NCI-H345 (cell line): ENCODE measurements at regions not wholly inside any gene's neighbourhood (a gene's known extent, or its start where the extent isn't known, plus 50 kb on each side); places are given as distances from the start of the nearest gene placed in this dataset.

Source experiments
- DNase-seq: peaks from one replicate; lab custom pipeline; 2025; lab: John Stamatoyannopoulos, UW

DNA sequence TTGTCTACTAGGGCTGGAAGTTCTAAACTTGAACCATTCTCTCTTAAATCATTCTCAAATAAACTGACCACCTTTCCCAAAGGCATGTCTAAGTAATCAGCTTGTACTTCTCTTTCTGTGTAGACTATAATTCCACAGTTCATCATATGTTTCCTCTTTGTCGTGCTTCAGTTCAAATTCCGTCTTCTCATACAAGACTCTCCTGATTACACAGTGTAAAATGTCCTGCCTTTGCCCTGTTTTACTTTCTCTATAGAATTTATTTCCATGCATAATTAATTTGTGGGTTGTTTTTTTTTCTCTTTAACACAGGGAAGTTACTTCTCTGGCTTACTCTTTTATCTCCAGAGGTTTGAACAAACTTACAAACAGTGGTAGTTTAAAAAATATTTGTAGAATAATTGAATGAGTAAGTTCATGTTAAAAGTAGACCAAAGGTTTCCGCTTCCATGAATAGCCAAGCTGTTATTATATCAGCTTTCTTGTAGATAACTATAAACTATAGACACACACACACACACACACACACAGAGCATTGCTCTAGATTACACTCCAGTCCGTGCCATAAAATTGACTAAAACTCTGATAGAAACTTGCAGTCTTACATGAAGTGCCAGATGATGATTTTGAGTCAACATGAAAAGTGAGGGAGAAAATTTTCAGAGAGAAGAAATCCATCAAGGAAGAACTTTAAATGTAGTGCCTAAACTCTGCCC lies 119.0 kb downstream of the SUCNR1 start:
- no peak for DNase-seq

DNA sequence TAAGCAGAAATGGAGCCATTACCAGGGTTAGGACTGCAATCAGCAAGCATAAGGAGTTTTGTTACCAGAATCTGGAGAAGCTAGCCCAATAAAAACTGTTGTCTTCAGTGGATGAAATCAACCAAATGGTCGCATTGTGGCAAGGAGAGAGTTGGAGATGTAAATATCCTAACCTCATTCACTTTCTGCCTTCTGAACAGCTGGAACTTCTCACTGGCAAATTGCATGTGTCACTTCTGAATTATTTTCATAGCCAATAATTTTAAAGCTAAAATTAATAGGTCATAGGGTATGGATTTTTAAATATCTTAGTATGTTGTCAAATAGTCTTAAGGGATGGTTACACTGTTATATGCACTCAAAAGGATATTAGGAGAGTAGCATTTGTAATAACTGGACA lies 121.6 kb downstream of the SUCNR1 start:
- DNase-seq = no peak

DNA sequence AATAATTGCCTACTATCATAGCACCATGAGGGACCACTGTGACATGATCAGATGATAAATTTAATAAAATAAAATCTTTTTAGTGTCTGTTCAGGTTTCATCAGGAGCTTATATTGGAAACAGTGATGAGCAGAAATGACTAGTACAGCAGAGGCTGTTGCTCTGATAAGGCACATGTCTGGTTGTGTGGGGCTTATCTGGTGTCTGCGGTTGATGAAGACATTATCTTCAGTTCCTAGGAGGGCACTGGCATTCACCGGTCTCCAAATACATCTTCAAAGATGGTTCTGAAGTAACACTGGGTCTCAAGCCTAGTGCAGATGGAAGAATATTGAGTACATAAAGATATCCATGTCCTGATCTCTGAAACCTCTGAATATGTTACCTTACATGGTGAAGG lies 125.3 kb downstream of the SUCNR1 start:
- no peak for DNase-seq

DNA sequence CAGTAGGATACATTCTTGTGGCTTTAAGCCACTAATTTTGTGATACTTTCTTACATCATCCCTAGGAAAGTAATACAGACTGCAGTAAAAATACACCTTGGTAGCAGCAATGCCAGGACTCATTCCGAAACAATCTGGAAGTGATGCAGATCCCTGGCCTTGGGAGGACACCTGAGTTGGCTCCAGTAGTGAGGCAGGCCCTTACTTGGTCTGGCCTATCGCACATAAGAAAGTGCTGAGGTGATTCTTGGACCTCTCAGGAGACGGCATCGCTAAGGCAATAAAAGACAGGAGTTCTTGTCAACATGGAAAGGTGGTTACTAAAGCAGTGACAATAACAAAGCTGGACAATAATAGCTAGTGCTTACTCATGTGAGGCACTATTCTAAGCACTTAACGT lies 126.5 kb downstream of the SUCNR1 start:
- DNase-seq = no peak

DNA sequence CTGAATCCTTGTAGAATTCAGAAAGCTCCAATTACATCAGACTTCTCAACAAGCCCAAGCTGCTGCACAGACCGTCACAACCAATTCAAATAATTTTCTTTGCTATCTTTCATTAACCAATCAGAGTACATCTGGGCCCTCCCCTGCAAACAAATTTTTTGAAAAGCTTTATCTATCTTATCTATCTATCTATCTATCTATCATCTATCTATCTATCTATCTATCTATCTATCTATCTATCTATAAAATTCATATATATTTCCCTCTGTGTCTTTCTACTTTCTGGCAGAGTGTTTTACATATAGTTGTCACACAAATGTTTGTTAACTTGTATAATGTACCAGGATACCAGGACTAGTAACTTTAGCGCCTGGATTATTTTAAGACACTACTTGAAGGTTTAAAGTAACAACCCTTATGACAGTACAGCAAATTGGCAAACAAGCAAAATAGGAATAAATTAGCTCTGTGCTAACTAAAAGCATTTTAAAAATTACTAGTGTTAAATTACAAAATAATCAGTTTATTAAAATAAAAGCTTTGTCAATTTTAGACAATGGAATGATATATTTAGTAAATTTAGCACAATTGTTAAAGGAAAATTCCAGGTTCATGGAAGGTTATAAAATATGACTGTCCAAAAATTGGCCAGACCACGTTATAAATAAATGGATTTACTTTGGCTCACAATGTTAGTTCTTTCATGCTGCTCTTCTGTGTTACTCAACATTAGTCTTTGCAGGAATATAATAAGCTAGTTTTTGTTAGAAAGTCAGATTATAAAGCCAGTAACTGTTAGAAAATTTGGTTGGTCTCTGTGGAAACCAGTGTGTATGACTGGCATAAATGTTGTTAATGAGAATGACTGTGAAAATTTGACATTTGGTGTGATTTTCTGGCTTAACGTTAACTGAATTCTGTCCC lies 138.6 kb downstream of the SUCNR1 start:
- DNase-seq = no peak

DNA sequence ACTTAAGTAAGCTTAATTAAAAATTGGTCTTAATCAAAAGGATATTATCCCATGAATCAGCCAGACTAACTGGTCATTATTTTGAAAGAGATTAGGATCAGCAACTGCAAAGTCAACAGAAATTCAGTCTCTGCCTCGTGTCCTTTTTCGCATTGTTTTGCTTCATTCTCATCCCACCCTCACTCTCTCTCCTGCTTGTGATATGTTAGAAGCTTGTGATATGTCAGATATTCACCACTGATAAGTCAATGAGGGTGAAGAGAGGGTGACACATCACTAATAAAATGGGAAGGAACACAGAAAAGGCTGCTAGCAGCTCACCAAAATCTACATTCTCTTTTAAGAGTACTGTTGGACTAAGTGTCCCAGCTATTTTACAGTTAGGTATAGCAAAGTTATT lies 146.1 kb downstream of the SUCNR1 start:
- DNase-seq = no peak

DNA sequence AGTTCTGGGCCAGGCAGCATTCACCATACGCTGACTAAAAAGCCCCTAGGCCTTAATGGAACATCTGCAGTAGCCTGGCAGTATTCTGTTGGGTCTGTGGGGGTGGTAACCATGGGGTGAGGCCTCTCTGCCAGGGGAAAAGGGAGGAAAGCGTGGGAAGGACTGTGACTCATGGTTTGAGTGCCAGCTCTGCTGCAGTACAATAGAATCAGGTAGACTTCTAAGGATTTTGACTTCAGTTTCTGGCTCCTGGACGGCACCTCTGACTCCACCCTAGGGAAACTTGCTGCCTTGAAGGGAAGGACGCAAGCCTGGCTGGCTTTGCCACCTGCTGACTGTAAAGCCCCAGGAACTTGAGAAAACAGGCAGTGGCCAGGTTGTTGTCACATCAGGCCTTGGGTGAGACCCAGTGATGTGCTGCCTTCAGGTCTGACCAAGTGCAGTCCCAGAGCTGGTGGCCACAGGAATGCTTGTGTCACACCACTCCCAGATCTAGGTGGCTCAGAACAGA lies 148.6 kb downstream of the SUCNR1 start:
- no peak for DNase-seq

DNA sequence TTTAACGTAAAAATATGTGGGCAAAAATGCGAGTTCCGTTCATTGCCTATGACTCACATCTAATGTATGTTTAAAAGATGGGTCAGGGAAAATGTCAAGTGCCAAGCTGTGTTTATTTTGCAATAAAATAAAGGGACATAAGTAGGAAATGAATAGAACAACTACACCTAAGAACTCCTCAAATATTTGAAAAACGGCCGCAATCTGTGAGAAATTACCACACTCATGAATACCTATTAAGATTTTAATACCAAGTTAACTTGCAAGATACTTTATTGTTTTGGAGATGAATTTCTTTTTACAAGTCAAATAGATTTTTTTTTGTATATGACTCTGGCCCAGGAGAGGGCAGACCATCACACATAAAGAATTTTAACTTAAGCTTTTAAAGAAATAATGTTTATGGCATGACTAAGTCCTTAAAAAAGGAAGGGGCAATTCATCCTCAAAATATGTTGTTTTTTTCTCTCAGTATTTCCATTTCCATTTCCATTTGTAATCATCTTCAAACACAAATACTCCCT lies 152.7 kb downstream of the SUCNR1 start:
- no peak for DNase-seq

DNA sequence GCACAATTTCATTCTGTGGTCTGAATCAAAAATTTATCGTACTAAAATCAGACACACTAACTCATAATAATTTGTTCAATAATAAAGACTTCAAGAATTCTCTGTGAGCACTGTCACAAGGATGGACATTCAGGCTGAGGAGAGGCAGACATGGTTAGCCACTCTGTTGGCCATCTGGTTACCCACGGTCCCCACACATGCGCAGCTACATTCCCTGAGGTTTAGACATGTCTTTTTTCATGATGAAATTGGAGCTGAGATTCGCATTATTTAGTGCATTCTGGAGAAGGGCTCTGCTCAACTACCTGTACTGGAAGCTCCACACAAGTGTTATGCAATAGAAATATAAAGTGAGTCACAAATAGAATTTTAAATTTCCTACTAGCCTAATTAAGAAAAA lies 156.9 kb downstream of the SUCNR1 start:
- no peak for DNase-seq

DNA sequence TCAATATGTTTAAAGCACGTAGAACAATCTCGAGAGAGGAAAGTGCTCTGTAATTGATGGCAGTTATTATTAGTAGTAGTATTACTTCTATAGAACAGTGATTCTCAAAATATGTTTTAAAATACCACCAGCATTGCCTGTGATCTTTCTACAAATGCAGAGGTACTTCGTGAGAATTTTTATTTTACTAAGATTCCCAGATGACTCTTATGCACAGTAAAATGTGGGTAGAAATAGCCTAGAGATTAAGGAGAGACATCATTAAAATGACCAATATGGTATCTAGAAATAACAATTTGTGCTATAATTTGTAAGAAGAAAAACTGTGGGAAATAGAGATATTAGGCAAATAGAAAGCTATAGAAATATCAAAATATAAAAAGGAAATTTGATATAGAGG lies 157.9 kb downstream of the SUCNR1 start:
- no peak for DNase-seq

DNA sequence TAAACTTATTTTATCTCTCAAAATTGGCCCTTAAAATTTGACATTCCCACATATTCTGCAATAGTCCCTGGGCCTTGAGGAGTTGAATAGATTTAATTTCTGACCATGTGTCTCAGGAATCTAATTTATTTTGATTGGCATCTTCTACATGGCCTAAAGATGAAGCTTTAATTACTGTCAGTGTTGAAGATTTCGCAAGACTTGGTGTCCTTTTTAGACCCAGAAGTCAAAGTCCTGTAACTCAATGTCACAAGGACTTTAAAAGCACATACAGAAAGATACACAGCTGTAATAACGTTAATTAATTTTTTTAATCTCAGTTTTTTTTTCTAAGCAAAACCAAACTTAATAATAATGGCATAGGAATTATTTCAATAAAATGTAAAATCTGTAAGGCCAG lies 163.9 kb downstream of the SUCNR1 start:
- no peak for DNase-seq

DNA sequence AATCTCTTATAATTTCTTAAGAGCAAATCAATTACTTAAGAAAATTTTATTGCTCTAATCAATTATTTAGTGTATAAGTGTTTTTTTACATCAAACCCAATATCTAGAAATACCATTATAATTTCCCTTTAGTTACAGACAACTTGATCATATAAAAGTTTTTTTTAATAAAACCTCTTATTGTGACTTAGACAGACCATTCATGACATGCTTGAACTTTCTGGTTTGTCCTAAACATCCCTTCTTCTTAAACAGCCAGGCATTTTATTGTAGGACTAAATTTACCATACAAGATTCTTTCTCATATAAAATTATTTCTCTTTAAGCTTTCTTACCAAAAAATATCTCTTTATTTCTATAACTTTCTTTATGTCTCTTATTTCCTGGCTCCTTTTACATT lies 164.5 kb downstream of the SUCNR1 start:
- no peak for DNase-seq

DNA sequence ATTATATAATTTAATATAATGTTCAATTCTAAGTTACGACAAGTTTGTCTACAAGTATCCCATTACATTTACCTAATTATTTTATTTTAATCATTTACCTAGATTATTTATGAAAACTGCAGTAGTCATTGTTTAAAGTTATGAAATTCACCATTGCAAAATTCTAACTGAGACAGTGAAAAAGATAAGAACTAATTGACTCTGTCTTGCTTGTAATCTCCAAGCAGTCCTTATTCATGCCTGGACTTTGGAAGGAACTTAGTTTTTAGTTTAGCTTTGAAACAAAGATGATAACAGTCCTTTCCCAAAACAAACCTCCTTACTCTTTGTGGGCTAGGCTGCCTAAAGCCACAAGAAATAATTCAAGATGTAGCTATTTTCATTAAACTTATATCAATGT lies 165.0 kb downstream of the SUCNR1 start:
- no peak for DNase-seq

DNA sequence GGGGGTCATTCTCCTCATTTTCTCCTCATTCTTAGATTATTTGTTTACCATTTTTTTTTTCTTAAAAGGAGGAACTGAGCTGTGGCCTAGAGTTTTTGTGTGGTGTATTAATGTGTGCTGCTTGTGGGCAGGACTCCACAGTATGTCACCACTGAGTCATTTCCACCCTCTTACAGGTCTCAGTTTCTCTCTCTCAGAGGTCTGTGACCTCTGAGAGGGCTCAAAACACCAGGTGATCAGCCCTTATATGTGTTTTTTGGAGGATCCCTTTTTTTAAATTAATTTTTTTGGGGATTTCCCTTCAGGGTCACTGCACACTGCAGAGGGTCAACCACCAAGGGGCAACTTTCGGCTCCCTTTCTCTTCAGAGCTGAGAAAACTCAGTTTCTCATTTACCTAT lies 166.4 kb downstream of the SUCNR1 start:
- DNase-seq = no peak

DNA sequence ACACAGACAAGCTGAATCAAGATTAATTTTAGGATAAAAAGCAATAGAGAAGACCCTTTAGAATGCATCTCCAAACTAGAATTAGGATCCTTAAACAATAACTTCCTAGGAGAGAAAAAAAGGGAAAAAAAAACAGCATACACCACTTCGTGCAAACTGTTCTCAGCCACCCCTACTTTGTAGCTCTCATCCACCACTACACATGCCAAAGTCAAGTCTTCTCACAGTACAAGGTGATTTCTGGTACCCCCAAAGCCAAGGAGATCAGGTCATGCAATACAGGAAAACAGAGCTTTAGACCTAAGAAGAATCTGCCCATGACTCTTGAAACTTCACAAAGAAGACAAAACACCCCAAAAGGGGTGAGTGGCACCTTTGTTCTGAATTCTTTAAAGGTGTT lies 166.9 kb downstream of the SUCNR1 start:
- no peak for DNase-seq

DNA sequence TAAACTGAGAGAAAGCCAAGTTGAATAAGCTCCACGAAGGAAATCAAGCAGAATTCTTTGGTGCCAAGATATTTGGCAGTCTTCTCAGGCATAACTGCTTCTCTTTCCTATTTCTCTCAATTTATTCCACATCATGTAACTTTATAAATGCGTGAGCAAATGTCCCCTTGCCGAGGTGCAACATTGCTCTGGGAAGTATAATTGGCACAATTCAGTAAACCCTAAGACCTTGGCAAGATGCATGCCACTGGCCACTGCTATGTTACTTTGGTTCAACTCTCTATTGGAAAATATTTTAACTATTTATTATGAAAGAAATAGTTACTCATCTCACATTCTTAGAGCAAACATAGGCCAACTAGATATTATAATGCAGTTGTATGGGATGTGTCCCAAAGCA lies 170.2 kb downstream of the SUCNR1 start:
- no peak for DNase-seq

DNA sequence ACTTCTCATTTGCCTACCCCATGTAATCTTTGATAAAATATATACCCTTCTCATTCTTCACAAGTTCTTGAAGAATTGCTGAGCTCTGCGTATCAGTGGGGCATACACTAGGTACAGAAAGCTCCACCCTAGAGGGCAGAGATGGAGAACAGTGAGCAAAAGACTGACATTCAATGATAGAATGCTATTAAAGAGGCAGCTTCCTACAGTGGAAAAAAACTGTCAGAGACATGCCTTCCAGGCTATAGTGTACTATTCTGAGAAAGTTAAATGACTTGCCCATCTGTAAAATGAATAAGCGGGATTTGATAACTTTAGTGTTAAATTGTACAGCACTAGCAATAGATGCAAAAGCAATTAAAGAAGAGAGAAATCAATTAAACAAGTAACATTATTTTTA lies 172.8 kb downstream of the SUCNR1 start:
- no peak for DNase-seq

DNA sequence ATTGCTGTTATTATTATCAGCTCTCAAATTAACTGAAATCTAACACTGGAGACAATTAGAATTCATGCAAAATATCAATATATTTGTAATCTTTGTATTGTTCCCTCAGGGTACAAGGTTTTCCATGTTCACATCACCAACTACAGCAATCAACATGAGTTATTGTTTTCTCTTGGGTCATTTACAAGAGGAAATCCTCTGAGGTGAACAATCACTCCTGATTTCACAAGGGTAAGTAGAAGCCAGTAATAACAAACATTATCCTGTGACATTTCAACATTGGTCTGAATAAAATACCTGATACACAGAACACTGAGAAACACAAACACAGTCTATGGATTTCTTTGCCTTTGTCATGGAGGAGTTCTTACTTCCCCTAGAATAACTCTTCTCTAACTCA lies 174.0 kb downstream of the SUCNR1 start:
- no peak for DNase-seq

DNA sequence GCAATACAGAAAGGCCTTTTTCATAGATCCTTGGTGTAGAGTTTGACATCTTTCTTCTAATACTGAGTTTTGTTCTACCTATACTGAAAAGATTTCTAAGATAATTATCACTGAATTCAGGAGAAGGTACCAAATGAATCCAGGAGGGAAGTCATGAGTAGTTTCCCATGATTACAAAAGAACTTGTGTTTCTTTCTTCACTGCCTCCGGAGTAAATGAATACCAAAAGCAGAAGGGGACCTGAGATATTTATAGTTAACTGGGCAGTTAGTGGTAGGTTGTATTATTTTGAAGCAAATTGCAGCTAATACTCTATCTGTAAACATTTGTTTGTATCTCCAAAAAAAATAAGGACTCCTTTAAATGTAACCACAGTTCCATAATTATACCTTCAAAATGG lies 175.4 kb downstream of the SUCNR1 start:
- DNase-seq = no peak

DNA sequence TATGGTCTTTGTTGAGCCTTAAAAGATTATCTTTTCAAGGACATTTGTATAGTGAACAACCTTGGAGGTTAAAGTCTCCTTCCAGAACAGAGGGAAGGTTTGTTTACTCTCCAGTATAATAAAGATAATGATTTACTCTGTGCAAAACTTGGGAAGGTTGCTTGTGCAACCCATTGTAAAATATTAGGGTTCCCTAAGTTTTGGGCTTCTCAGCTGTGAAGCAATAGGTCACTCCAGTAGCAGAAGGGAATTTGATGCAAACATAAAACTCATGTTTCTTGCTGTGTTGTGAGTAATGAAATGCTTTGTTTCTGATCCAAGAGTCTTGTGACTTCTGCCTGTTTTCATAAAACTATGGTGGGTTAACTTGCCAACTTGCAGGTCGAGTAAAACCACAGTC lies 177.5 kb downstream of the SUCNR1 start:
- DNase-seq = no peak

DNA sequence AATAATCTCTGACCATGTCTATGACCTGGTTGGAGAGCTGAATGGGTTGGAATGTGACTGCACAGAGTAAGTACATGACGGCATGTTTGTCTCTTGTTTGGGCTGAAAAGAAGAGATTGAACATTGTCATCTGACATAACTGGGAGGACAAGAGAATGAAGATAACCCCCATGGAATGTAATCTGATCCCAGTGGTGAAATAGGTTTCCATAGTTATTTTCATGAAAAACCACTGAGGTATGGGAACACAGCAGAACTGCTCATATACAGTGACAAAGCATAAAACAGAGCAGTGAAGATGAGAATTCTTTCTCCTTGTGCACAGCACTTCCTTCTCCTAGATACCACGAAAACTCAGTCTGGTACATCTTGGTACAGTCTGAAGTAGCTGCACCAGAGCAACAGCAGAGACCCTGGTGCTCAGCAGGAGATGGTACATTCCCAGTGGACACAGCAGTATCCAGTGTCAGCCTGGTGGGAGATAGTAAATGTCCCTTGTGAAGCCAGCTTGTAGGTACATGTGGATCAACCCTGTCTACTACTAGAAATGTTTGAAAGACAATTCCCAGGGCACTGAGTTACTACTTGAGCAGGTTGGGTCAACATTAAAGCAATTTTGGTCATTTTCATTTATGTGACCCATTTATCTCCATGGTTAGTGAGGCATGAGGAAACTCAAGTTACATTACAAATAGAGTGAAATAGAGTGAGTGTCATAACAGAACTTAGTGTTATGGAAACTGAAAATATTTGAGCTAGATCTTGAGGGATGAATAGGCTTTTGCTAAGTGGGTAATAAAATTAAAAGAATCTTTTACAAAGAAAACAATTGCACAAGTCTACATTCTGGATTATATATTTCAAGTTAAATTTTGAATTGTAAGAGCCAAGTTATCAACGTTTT lies 178.3 kb downstream of the SUCNR1 start:
- DNase-seq = no peak

DNA sequence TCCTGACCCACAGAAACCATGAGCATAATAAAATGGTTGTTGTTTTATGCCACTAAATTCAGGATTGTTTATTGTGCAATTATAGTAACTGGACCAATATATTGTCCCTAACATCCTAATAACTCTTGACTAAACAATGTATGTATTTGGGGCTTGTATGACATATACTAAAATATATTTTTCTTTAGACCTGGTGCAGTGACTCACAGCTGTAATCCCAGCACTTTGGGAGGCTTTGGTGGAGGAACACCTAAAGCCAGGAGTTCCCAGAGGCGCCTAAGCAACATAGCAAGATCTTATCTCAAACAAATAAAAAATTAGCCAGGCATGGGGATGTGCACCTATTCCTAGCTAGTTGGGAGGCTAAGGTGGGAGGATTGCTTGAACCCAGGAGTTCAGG lies 180.4 kb downstream of the SUCNR1 start:
- DNase-seq = no peak
